GM21528 (cell line): ENCODE measurements at regions not wholly inside any gene's neighbourhood (a gene's known extent, or its start where the extent isn't known, plus 50 kb on each side); places are given as distances from the start of the nearest gene placed in this dataset.
A peak's percentile ranks its signal among the peaks of the same experiment; 100 is the strongest.

Experiments used
- ATAC-seq: cut with Tn5 transposase; IDR thresholded peaks from one replicate; pipeline ENCODE4 v1.9.1; 2021; ENCODE audit warnings: mild to moderate bottlenecking, moderate library complexity; ENCODE audit not compliant: unreplicated experiment, low FRiP score

GRCh38 chr12:38138225-38139221 lies 178.1 kb upstream of the ALG10B start:
- ATAC-seq, result peak; percentile 77

GRCh38 chr12:38139456-38139855 lies 177.1 kb upstream of the ALG10B start:
- no peak for ATAC-seq

GRCh38 chr12:38141239-38141638 lies 175.3 kb upstream of the ALG10B start:
- ATAC-seq, result no peak

GRCh38 chr12:38141861-38142260 lies 174.7 kb upstream of the ALG10B start:
- ATAC-seq, result no peak

GRCh38 chr12:38142974-38143373 lies 173.6 kb upstream of the ALG10B start:
- no peak for ATAC-seq

GRCh38 chr12:38144049-38144448 lies 172.5 kb upstream of the ALG10B start:
- no peak for ATAC-seq

- no peak for ATAC-seq
Observed at GRCh38 chr12:38144601-38145436, 171.8 kb upstream of the ALG10B start.

- no peak for ATAC-seq
Observed at GRCh38 chr12:38149395-38150073, 167.0 kb upstream of the ALG10B start.

- ATAC-seq, result no peak
Observed at GRCh38 chr12:38151991-38152700, 164.4 kb upstream of the ALG10B start.

- ATAC-seq, result no peak
Observed at GRCh38 chr12:38152816-38153736, 163.5 kb upstream of the ALG10B start.

- ATAC-seq, result no peak
Observed at GRCh38 chr12:38153737-38154061, 162.9 kb upstream of the ALG10B start.

GRCh38 chr12:38154096-38155019 lies 162.2 kb upstream of the ALG10B start:
- ATAC-seq, result no peak

- no peak for ATAC-seq
Observed at GRCh38 chr12:38155020-38155395, 161.6 kb upstream of the ALG10B start.

- no peak for ATAC-seq
Observed at GRCh38 chr12:38155526-38156496, 160.8 kb upstream of the ALG10B start.

- no peak for ATAC-seq
Observed at GRCh38 chr12:38156497-38157245, 159.9 kb upstream of the ALG10B start.

GRCh38 chr12:38157274-38157932 lies 159.2 kb upstream of the ALG10B start:
- no peak for ATAC-seq
